ENCODE measurements at regions not wholly inside any gene's neighbourhood (a gene's known extent, or its start where the extent isn't known, plus 50 kb on each side); places are given as distances from the start of the nearest gene placed in this dataset.
"Not testable (repeated sequence)": the region's sequence is repeated elsewhere in the genome, so short reads cannot be mapped to it uniquely, and the experiment has no call there.

GRCh38 chr2:4139316-4139715 lies 435.9 kb downstream of the DCDC2C start:
- no peak for DNase-seq (ENCODE audit: low read depth)

- no peak for DNase-seq (ENCODE audit: low read depth)
Measured at GRCh38 chr2:4139731-4140130, 436.4 kb downstream of the DCDC2C start.

GRCh38 chr2:4140281-4140970 lies 437.1 kb downstream of the DCDC2C start:
- DNase-seq (ENCODE audit: low read depth): no peak

GRCh38 chr2:4144731-4145130 lies 441.4 kb downstream of the DCDC2C start:
- no peak for DNase-seq (ENCODE audit: low read depth)

GRCh38 chr2:4151521-4151920 lies 448.1 kb downstream of the DCDC2C start:
- DNase-seq (ENCODE audit: low read depth): no peak

GRCh38 chr2:4152051-4152450 lies 448.7 kb downstream of the DCDC2C start:
- no peak for DNase-seq (ENCODE audit: low read depth)

GRCh38 chr2:4168834-4169233 lies 465.5 kb downstream of the DCDC2C start:
- DNase-seq (ENCODE audit: low read depth): no peak

GRCh38 chr2:4174796-4175195 lies 471.4 kb downstream of the DCDC2C start:
- DNase-seq (ENCODE audit: low read depth): peak; percentile 1

GRCh38 chr2:4175343-4175742 lies 472.0 kb downstream of the DCDC2C start:
- no peak for DNase-seq (ENCODE audit: low read depth)

GRCh38 chr2:4180631-4181030 lies 477.3 kb downstream of the DCDC2C start:
- DNase-seq (ENCODE audit: low read depth): no peak

GRCh38 chr2:4181062-4181461 lies 477.7 kb downstream of the DCDC2C start:
- DNase-seq (ENCODE audit: low read depth): no peak

GRCh38 chr2:4188561-4188960 lies 485.2 kb downstream of the DCDC2C start:
- no peak for DNase-seq (ENCODE audit: low read depth)

GRCh38 chr2:4190548-4190947 lies 487.2 kb downstream of the DCDC2C start:
- no peak for DNase-seq (ENCODE audit: low read depth)

- no peak for DNase-seq (ENCODE audit: low read depth)
Measured at GRCh38 chr2:4192119-4192518, 488.7 kb downstream of the DCDC2C start.

- DNase-seq (ENCODE audit: low read depth): no peak
Measured at GRCh38 chr2:4214444-4215205, 511.2 kb downstream of the DCDC2C start.

GRCh38 chr2:4217737-4218136 lies 514.4 kb downstream of the DCDC2C start:
- DNase-seq (ENCODE audit: low read depth): no peak

GRCh38 chr2:4219101-4219500 lies 515.7 kb downstream of the DCDC2C start:
- DNase-seq (ENCODE audit: low read depth): no peak

- DNase-seq (ENCODE audit: low read depth): no peak
Measured at GRCh38 chr2:4219571-4219970, 516.2 kb downstream of the DCDC2C start.

GRCh38 chr2:4221434-4221833 lies 518.1 kb downstream of the DCDC2C start:
- no peak for DNase-seq (ENCODE audit: low read depth)

GRCh38 chr2:4221845-4222244 lies 518.5 kb downstream of the DCDC2C start:
- DNase-seq (ENCODE audit: low read depth): no peak

GRCh38 chr2:4244422-4244821 lies 541.0 kb downstream of the DCDC2C start:
- not testable (repeated sequence) for DNase-seq (ENCODE audit: low read depth)

GRCh38 chr2:4246364-4247131 lies 543.2 kb downstream of the DCDC2C start:
- DNase-seq (ENCODE audit: low read depth): no peak

GRCh38 chr2:4247791-4248190 lies 544.4 kb downstream of the DCDC2C start:
- DNase-seq (ENCODE audit: low read depth): no peak

All from iris pigment epithelial cell (primary cell).